T-helper 2 cell (primary cell): ENCODE measurements at regions not wholly inside any gene's neighbourhood (a gene's known extent, or its start where the extent isn't known, plus 50 kb on each side); places are given as distances from the start of the nearest gene placed in this dataset.
"Not testable (repeated sequence)": the region's sequence is repeated elsewhere in the genome, so short reads cannot be mapped to it uniquely, and the experiment has no call there.

Source experiments
- DNase-seq, 5 experiments: peaks; one replicate each; pipeline versions ENCODE4 v3.0.0 to v3.0.0-alpha.2; 2012 to 2022

GRCh38 chr14:22384167-22384549, 204.9 kb downstream of the DAD1 start:
- DNase-seq, result no peak

GRCh38 chr14:22383515-22384166, 205.4 kb downstream of the DAD1 start:
- peak in 1 of 5 experiments; percentile 1 for DNase-seq

GRCh38 chr14:22382955-22383354, 206.1 kb downstream of the DAD1 start:
- DNase-seq, result no peak

- DNase-seq, result no peak
Measured at GRCh38 chr14:22382395-22382794, 206.6 kb downstream of the DAD1 start.

- no peak for DNase-seq
Measured at GRCh38 chr14:22381766-22382165, 207.3 kb downstream of the DAD1 start.

- no peak for DNase-seq
Measured at GRCh38 chr14:22381408-22381760, 207.6 kb downstream of the DAD1 start.

- DNase-seq, result no peak
Measured at GRCh38 chr14:22380571-22381407, 208.2 kb downstream of the DAD1 start.

- DNase-seq, result no peak
Measured at GRCh38 chr14:22379727-22380126, 209.3 kb downstream of the DAD1 start.

GRCh38 chr14:22378181-22378580, 210.8 kb downstream of the DAD1 start:
- no peak for DNase-seq

- no peak for DNase-seq
Measured at GRCh38 chr14:22375321-22375930, 213.6 kb downstream of the DAD1 start.

- DNase-seq, result no peak
Measured at GRCh38 chr14:22370084-22370847, 218.8 kb downstream of the DAD1 start.

GRCh38 chr14:22358726-22359125, 230.3 kb downstream of the DAD1 start:
- DNase-seq, result no peak

GRCh38 chr14:22349281-22349680, 239.7 kb downstream of the DAD1 start:
- DNase-seq, result not testable (repeated sequence)

- no peak for DNase-seq
Measured at GRCh38 chr14:22344673-22345072, 244.4 kb downstream of the DAD1 start.

- not testable (repeated sequence) for DNase-seq
Measured at GRCh38 chr14:22344209-22344608, 244.8 kb downstream of the DAD1 start.

GRCh38 chr14:22341049-22341448, 248.0 kb downstream of the DAD1 start:
- no peak for DNase-seq

GRCh38 chr14:22338917-22339715, 249.9 kb downstream of the DAD1 start:
- no peak for DNase-seq

GRCh38 chr14:22338381-22338780, 250.6 kb downstream of the DAD1 start:
- no peak for DNase-seq

- no peak for DNase-seq
Measured at GRCh38 chr14:22337938-22338337, 251.1 kb downstream of the DAD1 start.

GRCh38 chr14:22337521-22337920, 251.5 kb downstream of the DAD1 start:
- no peak for DNase-seq

- no peak for DNase-seq
Measured at GRCh38 chr14:22336031-22336430, 253.0 kb downstream of the DAD1 start.

GRCh38 chr14:22334627-22335026, 254.4 kb downstream of the DAD1 start:
- no peak for DNase-seq

GRCh38 chr14:22334275-22334577, 254.8 kb downstream of the DAD1 start:
- no peak for DNase-seq
